ENCODE measurements at regions not wholly inside any gene's neighbourhood (a gene's known extent, or its start where the extent isn't known, plus 50 kb on each side); places are given as distances from the start of the nearest gene placed in this dataset.

- H3K4me2 ChIP-seq (ENCODE audit: low read depth, low read length, poor library complexity, severe bottlenecking), result no peak overlapping the region
- no peak overlapping the region for H3K9ac ChIP-seq (ENCODE audit: low read length)
- no peak overlapping the region for H3K4me3 ChIP-seq (ENCODE audit: insufficient read depth, low read length, poor library complexity, severe bottlenecking)
- TF ChIP-seq, protein P1, sequence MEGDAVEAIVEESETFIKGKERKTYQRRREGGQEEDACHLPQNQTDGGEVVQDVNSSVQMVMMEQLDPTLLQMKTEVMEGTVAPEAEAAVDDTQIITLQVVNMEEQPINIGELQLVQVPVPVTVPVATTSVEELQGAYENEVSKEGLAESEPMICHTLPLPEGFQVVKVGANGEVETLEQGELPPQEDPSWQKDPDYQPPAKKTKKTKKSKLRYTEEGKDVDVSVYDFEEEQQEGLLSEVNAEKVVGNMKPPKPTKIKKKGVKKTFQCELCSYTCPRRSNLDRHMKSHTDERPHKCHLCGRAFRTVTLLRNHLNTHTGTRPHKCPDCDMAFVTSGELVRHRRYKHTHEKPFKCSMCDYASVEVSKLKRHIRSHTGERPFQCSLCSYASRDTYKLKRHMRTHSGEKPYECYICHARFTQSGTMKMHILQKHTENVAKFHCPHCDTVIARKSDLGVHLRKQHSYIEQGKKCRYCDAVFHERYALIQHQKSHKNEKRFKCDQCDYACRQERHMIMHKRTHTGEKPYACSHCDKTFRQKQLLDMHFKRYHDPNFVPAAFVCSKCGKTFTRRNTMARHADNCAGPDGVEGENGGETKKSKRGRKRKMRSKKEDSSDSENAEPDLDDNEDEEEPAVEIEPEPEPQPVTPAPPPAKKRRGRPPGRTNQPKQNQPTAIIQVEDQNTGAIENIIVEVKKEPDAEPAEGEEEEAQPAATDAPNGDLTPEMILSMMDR (IDR thresholded peaks at IDR 0.05; ENCODE audit: insufficient read depth, low read length, poor library complexity, severe bottlenecking), result no peak
- TF ChIP-seq EZH2phosphoT487 (conservative IDR thresholded peaks at IDR 0.05; ENCODE audit: low read length), result no peak
- no peak overlapping the region for H2AFZ ChIP-seq (ENCODE audit: low read depth, low read length, severe bottlenecking)
- H3K9me2 ChIP-seq (replicated peaks; ENCODE audit: insufficient read depth, low read length), result no peaks in the 10 kb centered on the region
- H3K27me3 ChIP-seq (ENCODE audit: low read length), result no peaks in the 10 kb centered on the region
- H3K36me3 ChIP-seq (ENCODE audit: low read length), result no peaks in the 10 kb centered on the region
- H3K79me2 ChIP-seq (ENCODE audit: insufficient read depth, low read length), result no peaks in the 10 kb centered on the region
- H3F3A ChIP-seq (ENCODE audit: insufficient read depth), result no peaks in the 10 kb centered on the region
- H3K9me3 ChIP-seq (ENCODE audit: insufficient read depth, low read length), result no peaks in the 10 kb centered on the region
- H4K20me1 ChIP-seq (ENCODE audit: low read depth, low read length), result no peaks in the 10 kb centered on the region
- H3K27ac ChIP-seq (ENCODE audit: low read depth, low read length), result no peak overlapping the region
Measured at GRCh38 chr10:105879401-105879800, 1238.3 kb downstream of the SORCS3 start.

DNA sequence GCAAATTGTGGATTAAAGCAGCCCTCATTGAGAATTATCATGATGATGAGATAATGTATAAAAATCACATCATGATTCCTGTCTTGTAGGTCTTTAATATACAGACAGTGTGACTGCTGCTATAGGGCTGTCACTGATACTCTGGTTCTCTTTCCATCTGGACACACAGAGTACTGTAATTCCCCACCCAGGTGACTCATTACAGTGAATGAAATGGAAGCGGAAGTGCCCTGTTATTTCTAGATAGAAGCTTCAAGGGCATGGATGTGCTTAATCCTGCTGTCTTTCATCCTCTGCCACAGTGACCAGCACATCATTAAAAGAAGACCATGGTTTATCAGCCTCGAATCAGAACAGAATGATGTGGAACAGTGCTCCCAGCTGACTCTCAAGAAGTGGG, 1234.0 kb downstream of the SORCS3 start:
- Histone ChIP-seq H3K4me2 (ENCODE audit: low read depth, low read length, poor library complexity, severe bottlenecking) (no peak overlapping the region), H3K9me2 (replicated peaks; ENCODE audit: insufficient read depth, low read length) (no peaks in the 10 kb centered on the region), H4K20me1 (ENCODE audit: low read depth, low read length) (no peaks in the 10 kb centered on the region), H3K36me3 (ENCODE audit: low read length) (no peaks in the 10 kb centered on the region), H3K27me3 (ENCODE audit: low read length) (no peaks in the 10 kb centered on the region), H3K27ac (ENCODE audit: low read depth, low read length) (no peak overlapping the region), H3K4me3 (ENCODE audit: insufficient read depth, low read length, poor library complexity, severe bottlenecking) (no peak overlapping the region), H3K9ac (ENCODE audit: low read length) (no peak overlapping the region), H2AFZ (ENCODE audit: low read depth, low read length, severe bottlenecking) (no peak overlapping the region), H3F3A (ENCODE audit: insufficient read depth) (no peaks in the 10 kb centered on the region), H3K9me3 (ENCODE audit: insufficient read depth, low read length) (no peaks in the 10 kb centered on the region), H3K79me2 (ENCODE audit: insufficient read depth, low read length) (no peaks in the 10 kb centered on the region)
- no peak for TF ChIP-seq EZH2phosphoT487 (conservative IDR thresholded peaks at IDR 0.05; ENCODE audit: low read length)
- TF ChIP-seq, protein P1 (IDR thresholded peaks at IDR 0.05; ENCODE audit: insufficient read depth, low read length, poor library complexity, severe bottlenecking), result no peak

DNA sequence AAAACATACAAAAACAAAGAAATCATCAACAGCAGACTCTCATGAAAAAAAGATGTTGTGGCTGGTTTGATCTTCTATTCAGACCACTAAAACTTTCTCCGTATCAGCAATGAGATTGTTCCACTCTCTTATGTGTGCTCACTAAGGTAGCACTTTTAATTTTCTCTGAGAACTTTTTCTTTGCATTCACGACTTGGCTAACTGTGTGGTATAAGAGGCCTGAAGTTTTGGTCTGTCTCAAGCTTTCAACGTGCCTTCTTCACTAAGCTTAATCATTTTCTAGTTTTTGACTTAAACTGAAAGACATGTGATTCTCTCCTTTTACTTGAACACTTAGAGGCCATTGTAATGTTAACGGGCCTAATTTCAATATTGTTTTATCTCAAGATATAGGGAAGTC, 1231.6 kb downstream of the SORCS3 start:
- Histone ChIP-seq H3K27ac (ENCODE audit: low read depth, low read length) (no peak overlapping the region), H3K9me3 (ENCODE audit: insufficient read depth, low read length) (no peaks in the 10 kb centered on the region), H2AFZ (ENCODE audit: low read depth, low read length, severe bottlenecking) (no peak overlapping the region), H3K9me2 (replicated peaks; ENCODE audit: insufficient read depth, low read length) (no peaks in the 10 kb centered on the region), H3K79me2 (ENCODE audit: insufficient read depth, low read length) (no peaks in the 10 kb centered on the region), H3K4me2 (ENCODE audit: low read depth, low read length, poor library complexity, severe bottlenecking) (no peak overlapping the region), H3F3A (ENCODE audit: insufficient read depth) (no peaks in the 10 kb centered on the region), H4K20me1 (ENCODE audit: low read depth, low read length) (no peaks in the 10 kb centered on the region), H3K27me3 (ENCODE audit: low read length) (no peaks in the 10 kb centered on the region), H3K36me3 (ENCODE audit: low read length) (no peaks in the 10 kb centered on the region), H3K9ac (ENCODE audit: low read length) (no peak overlapping the region), H3K4me3 (ENCODE audit: insufficient read depth, low read length, poor library complexity, severe bottlenecking) (no peak overlapping the region)
- TF ChIP-seq, protein P1 (IDR thresholded peaks at IDR 0.05; ENCODE audit: insufficient read depth, low read length, poor library complexity, severe bottlenecking), result no peak
- TF ChIP-seq EZH2phosphoT487 (conservative IDR thresholded peaks at IDR 0.05; ENCODE audit: low read length), result no peak
